ENCODE measurements at regions not wholly inside any gene's neighbourhood (a gene's known extent, or its start where the extent isn't known, plus 50 kb on each side); places are given as distances from the start of the nearest gene placed in this dataset.
"Not testable (repeated sequence)": the region's sequence is repeated elsewhere in the genome, so short reads cannot be mapped to it uniquely, and the experiment has no call there.

DNA sequence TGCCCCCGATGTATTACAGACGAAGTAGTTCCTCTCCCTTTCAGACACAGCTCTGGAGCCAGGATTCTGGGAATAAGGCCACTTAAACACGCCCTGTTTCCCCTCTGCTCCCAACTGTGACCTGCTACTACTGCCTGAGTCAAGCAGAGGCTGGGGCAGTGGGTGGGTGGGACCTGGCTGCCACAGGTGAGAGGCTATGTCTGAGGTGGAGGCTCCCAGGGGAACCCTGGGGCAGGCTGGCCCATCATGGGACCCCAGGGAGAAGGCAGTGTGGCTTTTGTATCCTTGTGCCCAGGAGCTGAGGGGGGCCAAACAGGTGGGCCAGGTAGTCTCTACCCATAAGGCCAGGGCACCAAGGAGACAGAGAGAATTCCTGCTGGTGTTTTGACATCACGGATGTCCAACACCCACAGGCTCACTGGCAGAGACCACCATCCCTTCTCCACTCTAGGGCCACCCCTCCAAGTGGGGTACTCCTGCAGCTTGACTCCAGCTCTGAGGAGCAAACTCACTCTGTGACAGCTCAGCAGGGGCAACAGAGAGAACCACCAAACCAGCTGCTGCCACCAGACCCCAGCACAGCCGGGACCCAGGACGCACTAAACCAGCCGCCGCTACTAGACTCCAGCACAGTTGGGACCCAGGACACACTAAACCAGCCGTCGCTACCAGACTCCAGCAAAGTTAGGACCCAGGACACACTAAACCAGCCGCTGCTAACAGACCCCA lies 105.3 kb upstream of the SMURF2 start:
- Mint-ChIP-seq H3K4me1 (ENCODE audit: low read depth) (no peaks in the 10 kb centered on the region), H3K27me3 (no peaks in the 10 kb centered on the region), H3K9me3 (ENCODE audit: low read depth) (no peaks in the 10 kb centered on the region), H3K4me3 (no peak overlapping the region), H3K27ac (no peak overlapping the region), H3K36me3 (peaks cover 10% of the 10 kb centered on the region)

- Mint-ChIP-seq H3K27me3 (no peaks in the 10 kb centered on the region), H3K4me3 (no peak overlapping the region), H3K36me3 (peaks cover 10% of the 10 kb centered on the region), H3K9me3 (ENCODE audit: low read depth) (no peaks in the 10 kb centered on the region), H3K4me1 (ENCODE audit: low read depth) (no peaks in the 10 kb centered on the region), H3K27ac (no peak overlapping the region)
Observed at GRCh38 chr17:64765191-64765889, 103.2 kb upstream of the SMURF2 start.

DNA sequence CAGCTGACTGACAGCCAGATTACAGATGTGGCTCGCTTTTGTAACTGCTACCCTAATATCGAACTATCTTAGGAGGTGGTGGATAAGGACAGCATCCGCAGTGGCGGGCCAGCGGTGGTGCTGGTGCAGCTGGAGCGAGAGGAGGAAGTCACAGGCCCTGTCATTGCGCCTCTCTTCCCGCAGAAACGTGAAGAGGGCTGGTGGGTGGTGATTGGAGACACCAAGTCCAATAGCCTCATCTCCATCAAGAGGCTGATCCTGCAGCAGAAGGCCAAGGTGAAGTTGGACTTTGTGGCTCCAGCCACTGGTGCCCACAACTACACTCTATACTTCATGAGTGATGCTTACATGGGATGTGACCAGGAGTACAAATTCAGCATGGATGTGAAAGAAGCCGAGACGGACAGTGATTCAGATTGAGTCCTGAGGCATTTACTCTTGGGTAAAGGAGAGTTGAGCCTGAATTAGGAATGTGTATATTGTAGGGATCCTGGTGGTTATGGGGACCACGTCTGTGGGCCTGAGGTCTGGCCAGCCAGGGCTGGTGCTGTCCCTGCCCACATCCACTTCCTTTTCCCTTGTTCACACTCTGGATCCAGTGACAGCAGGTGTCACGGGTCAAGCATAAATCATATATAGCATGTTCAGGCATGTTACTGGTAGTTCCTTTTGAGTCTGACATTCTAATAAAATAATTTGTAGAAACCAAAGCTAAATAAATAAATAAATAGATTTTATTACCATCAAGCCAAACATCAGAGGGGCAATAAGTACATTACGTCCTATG lies 89.0 kb upstream of the SMURF2 start:
- Mint-ChIP-seq H3K36me3 (peaks cover 15% of the 10 kb centered on the region), H3K27ac (no peak overlapping the region), H3K27me3 (no peaks in the 10 kb centered on the region), H3K4me1 (ENCODE audit: low read depth) (no peaks in the 10 kb centered on the region), H3K9me3 (ENCODE audit: low read depth) (no peaks in the 10 kb centered on the region), H3K4me3 (no peak overlapping the region)

DNA sequence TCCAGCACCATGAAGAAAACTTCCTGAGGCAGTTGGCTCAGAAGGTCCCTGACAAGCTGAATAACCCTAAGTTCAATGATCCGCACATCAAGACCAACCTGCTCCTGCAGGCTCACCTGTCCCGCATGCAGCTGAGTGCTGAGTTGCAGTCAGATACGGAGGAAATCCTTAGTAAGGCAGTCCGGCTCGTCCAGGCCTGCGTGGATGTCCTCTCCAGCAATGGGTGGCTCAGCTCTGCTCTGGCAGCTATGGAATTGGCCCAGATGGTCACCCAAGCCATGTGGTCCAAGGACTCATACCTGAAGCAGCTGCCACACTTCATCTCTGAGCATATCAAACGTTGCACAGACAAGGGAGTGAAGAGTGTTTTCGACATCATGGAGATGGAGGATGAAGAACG lies 88.4 kb upstream of the SMURF2 start:
- no peak overlapping the region for H3K27ac Mint-ChIP-seq
- H3K9me3 Mint-ChIP-seq (ENCODE audit: low read depth), result no peaks in the 10 kb centered on the region
- H3K27me3 Mint-ChIP-seq, result no peaks in the 10 kb centered on the region
- H3K36me3 Mint-ChIP-seq, result peaks cover 13% of the 10 kb centered on the region
- no peaks in the 10 kb centered on the region for H3K4me1 Mint-ChIP-seq (ENCODE audit: low read depth)
- H3K4me3 Mint-ChIP-seq, result no peak overlapping the region

- no peaks in the 10 kb centered on the region for H3K4me1 Mint-ChIP-seq (ENCODE audit: low read depth)
- H3K9me3 Mint-ChIP-seq (ENCODE audit: low read depth), result no peaks in the 10 kb centered on the region
- no peak overlapping the region for H3K27ac Mint-ChIP-seq
- H3K27me3 Mint-ChIP-seq, result no peaks in the 10 kb centered on the region
- no peak overlapping the region for H3K4me3 Mint-ChIP-seq
- H3K36me3 Mint-ChIP-seq, result peaks cover 10% of the 10 kb centered on the region
Observed at GRCh38 chr17:64749306-64749705, 87.2 kb upstream of the SMURF2 start.

- H3K9me3 Mint-ChIP-seq (ENCODE audit: low read depth), result no peaks in the 10 kb centered on the region
- H3K4me1 Mint-ChIP-seq (ENCODE audit: low read depth), result no peaks in the 10 kb centered on the region
- H3K4me3 Mint-ChIP-seq, result no peak overlapping the region
- H3K36me3 Mint-ChIP-seq, result peaks cover 10% of the 10 kb centered on the region
- H3K27me3 Mint-ChIP-seq, result no peaks in the 10 kb centered on the region
- no peak overlapping the region for H3K27ac Mint-ChIP-seq
Observed at GRCh38 chr17:64747938-64748540, 85.9 kb upstream of the SMURF2 start.

GRCh38 chr17:64742326-64742725 lies 80.2 kb upstream of the SMURF2 start:
- Mint-ChIP-seq H3K4me1 (ENCODE audit: low read depth) (peaks cover 4% of the 10 kb centered on the region), H3K4me3 (no peak overlapping the region), H3K27me3 (no peaks in the 10 kb centered on the region), H3K9me3 (ENCODE audit: low read depth) (no peaks in the 10 kb centered on the region), H3K36me3 (no peaks in the 10 kb centered on the region), H3K27ac (no peak overlapping the region)

DNA sequence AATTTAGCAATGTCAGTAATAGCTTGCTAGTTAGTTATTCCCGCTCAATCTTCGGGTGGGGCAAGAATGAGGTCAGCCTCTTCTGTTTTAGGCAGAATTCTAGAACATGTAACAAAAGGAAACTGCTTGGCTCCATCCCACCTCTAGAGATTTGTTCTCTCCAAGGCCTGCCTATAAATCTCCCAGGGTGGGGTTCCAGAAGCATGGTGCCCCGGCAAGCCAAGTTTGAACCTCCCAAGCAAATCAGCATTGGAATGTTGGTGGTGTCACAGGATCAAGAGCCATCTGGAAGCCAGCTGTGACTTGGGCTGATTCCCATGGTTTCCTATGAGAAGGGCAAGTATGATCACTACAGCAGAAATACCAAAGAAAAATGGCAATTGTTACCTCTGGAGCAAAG lies 79.8 kb upstream of the SMURF2 start:
- not testable (repeated sequence) for H3K36me3 Mint-ChIP-seq; H3K27ac Mint-ChIP-seq; H3K9me3 Mint-ChIP-seq (ENCODE audit: low read depth); H3K27me3 Mint-ChIP-seq; H3K4me1 Mint-ChIP-seq (ENCODE audit: low read depth); H3K4me3 Mint-ChIP-seq

DNA sequence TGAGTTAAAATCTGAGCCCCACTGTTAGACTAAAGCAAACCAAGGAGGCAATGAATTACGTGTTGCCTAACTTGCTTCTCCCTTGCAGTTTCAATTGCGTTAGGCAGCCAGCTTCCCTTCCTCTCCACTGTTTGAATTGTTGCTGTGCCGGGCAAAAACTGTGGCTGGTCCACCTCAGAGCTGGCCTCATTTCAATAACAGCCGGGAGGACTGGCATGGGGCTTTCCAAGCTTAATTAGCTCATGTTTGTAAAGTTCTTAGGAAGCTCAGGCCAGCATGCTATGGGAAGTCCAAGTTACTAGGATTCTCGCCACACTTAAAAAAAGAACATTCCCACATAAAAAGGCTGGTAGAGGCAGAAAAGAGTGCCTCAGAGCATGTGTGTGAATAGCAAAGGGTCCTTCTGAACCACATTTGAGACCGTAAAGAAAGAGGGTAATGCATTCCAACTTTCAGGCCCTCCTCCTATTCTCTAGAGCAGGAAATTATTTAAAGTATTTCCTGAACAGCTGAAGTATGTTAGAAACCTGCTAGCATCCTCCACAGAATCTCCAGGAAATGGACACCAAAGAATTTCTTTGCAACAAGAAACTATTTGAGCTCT lies 79.0 kb upstream of the SMURF2 start:
- Mint-ChIP-seq H3K4me3 (no peak overlapping the region), H3K4me1 (ENCODE audit: low read depth) (peaks cover 13% of the 10 kb centered on the region), H3K27me3 (no peaks in the 10 kb centered on the region), H3K9me3 (ENCODE audit: low read depth) (no peaks in the 10 kb centered on the region), H3K36me3 (no peaks in the 10 kb centered on the region), H3K27ac (no peak overlapping the region)

DNA sequence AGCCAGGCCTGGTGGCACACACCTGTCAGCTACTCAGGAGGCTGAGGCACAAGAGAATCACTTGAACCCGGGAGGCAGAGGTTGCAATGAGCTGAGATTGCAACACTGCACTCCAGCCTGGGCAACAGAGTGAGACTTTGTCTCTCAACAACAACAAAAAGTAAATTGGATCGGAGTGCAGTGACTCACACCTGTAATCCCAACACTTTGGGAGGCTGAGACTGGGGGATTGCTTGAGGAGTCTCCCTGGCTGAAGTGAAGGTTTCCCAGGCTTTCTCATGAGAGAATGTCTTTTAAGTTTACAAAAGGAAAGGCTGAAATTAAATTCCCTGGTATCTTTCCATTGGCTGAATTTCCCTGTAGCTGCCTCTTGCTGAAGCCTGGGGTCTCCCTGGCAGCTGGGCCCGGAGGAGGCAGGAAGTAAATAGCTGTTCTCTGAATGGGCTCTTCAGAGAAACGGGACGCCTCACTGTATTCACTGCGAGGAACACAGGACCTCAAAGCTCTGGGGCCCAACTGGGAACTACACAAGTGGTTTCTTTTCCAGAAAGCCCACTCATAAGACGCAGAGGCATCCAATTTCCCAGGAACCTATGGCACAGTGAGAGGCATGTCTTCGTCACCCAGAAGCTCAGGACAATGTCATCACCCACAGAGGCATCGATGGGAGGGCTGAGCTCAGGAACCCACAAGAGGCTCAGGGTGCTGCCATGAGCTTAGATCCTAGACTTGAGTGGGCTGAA lies 77.4 kb upstream of the SMURF2 start:
- no peaks in the 10 kb centered on the region for H3K36me3 Mint-ChIP-seq
- peaks cover 13% of the 10 kb centered on the region for H3K4me1 Mint-ChIP-seq (ENCODE audit: low read depth)
- no peaks in the 10 kb centered on the region for H3K9me3 Mint-ChIP-seq (ENCODE audit: low read depth)
- no peaks in the 10 kb centered on the region for H3K27me3 Mint-ChIP-seq
- no peak overlapping the region for H3K4me3 Mint-ChIP-seq
- H3K27ac Mint-ChIP-seq, result no peak overlapping the region

GRCh38 chr17:64736804-64737492 lies 74.8 kb upstream of the SMURF2 start:
- Mint-ChIP-seq H3K27ac (peak overlapping the region; percentile 13), H3K36me3 (no peaks in the 10 kb centered on the region), H3K27me3 (no peaks in the 10 kb centered on the region), H3K4me1 (ENCODE audit: low read depth) (peaks cover 13% of the 10 kb centered on the region), H3K9me3 (ENCODE audit: low read depth) (no peaks in the 10 kb centered on the region), H3K4me3 (no peak overlapping the region)

GRCh38 chr17:64732336-64733006 lies 70.4 kb upstream of the SMURF2 start:
- Mint-ChIP-seq H3K9me3 (ENCODE audit: low read depth) (no peaks in the 10 kb centered on the region), H3K4me3 (no peak overlapping the region)

DNA sequence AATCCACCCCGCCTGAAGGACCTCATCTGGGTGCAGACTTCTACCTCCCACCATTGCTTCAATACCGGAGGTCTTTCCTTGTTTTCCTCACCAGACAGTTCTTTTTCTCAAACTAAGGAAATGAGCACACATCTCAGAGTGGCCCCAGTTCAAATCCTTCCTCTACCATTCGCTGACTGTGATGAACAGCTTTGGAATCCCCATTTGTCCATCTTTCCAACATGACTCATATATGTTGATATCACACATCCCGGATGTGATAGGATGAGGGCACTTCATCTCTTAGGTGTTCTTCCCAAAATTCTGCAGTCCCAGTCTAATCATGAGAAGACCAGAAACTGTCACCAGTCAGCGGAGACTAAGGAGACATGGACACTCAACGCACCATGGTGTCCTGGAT lies 67.9 kb upstream of the SMURF2 start:
- not testable (repeated sequence) for H3K9me3 Mint-ChIP-seq (ENCODE audit: low read depth); H3K4me3 Mint-ChIP-seq; H3K36me3 Mint-ChIP-seq; H3K4me1 Mint-ChIP-seq (ENCODE audit: low read depth); H3K27me3 Mint-ChIP-seq; H3K27ac Mint-ChIP-seq

More at GRCh38 chr17:64732336-64733006, 70.4 kb upstream of the SMURF2 start:
- H3K36me3 Mint-ChIP-seq, result no peaks in the 10 kb centered on the region
- H3K27ac Mint-ChIP-seq, result no peak overlapping the region
- peaks cover 9% of the 10 kb centered on the region for H3K4me1 Mint-ChIP-seq (ENCODE audit: low read depth)
- H3K27me3 Mint-ChIP-seq, result no peaks in the 10 kb centered on the region
